Activated naive CD4-positive, alpha-beta T cell treated with Interleukin-2 at 50 U/mL for 16 hours (primary cell): ENCODE measurements at regions not wholly inside any gene's neighbourhood (a gene's known extent, or its start where the extent isn't known, plus 50 kb on each side); places are given as distances from the start of the nearest gene placed in this dataset.
"Not testable (repeated sequence)": the region's sequence is repeated elsewhere in the genome, so short reads cannot be mapped to it uniquely, and the experiment has no call there.

ENCODE experiments used
- DNase-seq: peaks from one replicate; pipeline ENCODE4 v3.0.0-alpha.2; 2020

DNA sequence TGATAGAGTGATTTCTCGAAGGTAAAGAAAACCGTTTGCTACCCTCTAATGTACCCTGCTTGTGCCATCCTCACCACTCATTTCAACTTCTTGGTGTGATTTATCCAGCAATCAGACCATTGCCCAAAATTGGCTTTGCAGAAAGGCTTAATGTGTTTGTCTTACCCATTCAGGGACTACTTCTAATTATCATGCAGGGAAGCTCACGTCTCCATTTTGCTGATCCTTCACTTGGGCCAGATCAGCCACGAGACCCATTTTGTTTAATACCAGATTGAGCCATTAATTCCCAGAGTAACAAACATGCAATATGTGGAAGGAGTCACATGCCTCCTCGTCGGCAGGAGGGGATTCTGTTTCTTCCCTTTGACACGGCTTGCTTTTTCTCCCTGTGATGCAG is 51.1 kb upstream of the CRY1 start:
- no peak for DNase-seq

- no peak for DNase-seq
These were observed 51.6 kb upstream of the CRY1 start for GRCh38 chr12:107144990-107145389.

DNA sequence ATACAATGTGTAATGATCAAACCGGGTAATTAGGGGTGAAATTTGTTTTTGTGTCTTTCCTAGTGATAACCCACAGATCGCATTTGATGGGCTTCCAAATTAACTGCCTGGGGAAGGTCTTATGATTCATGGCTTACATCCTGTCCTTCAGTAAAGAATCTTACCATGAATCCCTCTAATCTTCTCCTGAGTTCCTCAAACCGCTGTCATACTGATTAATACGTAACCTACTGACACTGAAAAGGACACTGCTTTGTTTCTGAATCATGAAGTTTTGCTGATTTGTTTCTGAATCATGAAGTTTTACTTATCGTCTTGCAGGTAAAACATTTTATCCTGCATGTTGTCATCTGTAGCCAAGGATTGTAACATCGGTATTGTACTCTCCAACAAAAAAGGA is 52.0 kb upstream of the CRY1 start:
- no peak for DNase-seq

GRCh38 chr12:107148107-107148506 is 54.8 kb upstream of the CRY1 start:
- DNase-seq = no peak

DNA sequence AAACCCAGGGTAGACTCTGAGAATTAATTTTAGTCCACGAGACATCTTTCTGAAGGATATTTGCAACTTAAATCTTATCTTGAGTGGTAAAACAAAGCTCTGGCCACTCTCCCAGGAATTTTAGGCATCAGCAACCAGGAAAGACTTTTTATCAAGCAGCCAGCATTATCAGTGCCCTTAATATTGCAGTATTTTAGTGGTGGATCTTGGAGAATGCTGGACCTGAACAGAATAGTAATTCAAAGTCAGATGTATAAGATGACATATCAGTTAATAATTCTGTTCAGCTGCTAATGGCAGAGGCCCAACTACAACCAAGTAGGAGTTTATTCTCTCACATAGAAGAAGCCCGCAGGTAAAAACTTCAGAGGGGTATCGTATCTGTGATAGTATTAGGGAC is 59.0 kb upstream of the CRY1 start:
- DNase-seq = no peak

DNA sequence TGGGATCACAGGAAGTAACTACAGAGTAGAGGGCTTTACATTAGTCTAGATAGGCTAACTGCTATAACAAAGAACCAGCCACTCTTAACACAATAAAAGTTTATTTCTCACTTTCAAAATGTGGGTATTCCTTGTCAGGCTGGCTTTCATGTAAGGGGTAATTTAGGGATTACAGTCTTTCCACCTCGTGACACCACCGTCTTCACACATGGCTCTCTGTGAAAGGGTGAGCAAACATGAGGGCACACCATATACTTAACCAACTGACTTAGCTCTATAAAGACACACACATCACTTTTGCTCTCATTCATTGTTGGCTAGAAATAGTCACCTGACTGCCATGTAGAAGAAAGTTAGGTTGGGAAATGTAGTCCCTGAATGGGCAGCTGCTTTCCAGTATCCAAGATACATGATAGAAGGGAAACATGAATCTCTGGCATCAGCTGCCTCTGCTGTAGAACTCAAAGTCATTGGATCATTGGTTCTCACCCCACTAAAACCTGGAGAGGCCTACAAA is 66.1 kb upstream of the CRY1 start:
- no peak for DNase-seq

- no peak for DNase-seq
These were observed 70.1 kb upstream of the CRY1 start for GRCh38 chr12:107163413-107163812.

DNA sequence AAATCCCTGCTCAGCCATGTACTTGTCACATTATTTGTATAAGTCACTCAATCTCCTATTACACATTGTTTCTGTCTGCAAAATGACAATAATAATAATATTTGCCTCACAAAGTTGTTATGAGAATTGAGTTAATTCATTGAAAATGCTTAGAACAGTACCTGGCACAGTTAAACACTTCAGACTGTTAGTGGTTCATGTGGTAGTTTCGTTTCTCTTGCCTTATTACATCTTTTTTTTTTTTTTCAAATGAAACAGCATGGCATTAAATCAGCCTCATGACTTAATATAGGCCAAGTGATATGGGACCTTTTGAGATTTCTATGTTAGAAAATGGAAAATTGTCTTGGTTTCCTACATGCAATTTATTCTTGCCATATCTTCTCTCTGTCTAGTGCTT is 71.0 kb upstream of the CRY1 start:
- DNase-seq = no peak

GRCh38 chr12:107165581-107165980 is 72.2 kb upstream of the CRY1 start:
- DNase-seq = no peak

- no peak for DNase-seq
These were observed 74.4 kb upstream of the CRY1 start for GRCh38 chr12:107167756-107168155.

GRCh38 chr12:107169200-107169599 is 75.9 kb upstream of the CRY1 start:
- DNase-seq = no peak

DNA sequence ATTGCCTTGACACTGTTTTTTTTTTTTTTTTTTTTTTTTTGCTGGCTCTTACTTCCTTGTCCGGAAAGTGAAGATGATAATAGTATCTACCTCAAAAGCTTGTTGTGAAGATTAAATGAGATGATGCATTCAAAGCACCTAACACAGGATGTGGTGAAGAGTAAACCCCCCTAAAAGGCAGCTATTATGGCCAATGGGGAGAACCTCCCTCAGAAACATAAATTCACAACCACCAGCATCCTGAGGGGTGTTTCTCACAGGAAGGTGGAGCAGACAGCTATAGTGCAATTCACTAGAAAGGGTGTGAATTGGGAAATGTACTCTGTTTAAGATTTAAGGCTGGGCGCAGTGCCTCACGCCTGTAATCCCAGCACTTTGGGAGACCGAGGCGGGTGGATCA is 85.4 kb upstream of the CRY1 start:
- no peak for DNase-seq

- DNase-seq = no peak
These were observed 86.5 kb upstream of the CRY1 start for GRCh38 chr12:107179871-107180270.

DNA sequence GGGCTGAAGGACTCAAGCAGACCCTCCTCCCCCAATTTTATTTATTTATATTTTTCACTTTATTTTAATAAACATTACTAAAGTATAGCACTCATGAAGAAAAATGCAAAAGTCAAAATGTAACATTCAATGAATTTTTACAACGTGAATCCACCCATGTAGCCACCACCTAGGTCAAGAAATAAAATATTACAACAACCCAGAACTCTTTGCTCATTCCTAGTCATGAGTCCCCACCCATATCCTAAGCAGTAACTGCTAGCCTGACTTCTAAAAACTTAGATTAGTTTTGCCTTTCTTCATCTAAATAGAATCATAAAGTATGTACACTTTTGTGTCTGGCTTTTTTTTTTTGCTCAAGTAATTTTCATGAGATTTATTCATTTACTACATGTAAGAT is 86.9 kb upstream of the CRY1 start:
- DNase-seq = no peak

DNA sequence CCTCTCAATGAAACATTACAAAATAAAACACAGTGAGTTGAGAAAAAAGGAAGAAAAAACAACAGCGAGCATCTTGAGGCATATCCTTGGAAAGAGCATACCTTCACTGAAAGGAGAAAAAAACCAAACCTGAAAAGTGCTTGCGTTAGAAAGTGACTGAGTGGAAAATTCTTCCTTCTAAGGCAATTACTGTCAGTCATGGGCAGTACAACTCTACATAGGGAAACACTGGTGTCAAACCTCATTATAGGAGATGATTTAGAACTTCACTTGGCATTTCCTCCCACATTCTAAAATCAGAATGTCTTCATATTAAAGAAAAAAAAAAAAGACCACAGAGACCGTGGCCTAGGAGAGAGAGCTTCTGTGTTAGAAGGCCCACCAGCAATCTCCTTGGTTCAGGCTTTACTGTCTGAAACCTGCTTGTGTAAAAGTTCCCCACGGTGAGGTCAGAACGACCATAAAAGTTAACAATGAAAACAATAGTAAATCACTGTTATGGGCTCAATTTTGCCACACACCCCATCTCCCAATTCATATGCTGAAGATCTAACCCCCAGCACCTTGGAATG is 91.1 kb upstream of the CRY1 start:
- no peak for DNase-seq

DNA sequence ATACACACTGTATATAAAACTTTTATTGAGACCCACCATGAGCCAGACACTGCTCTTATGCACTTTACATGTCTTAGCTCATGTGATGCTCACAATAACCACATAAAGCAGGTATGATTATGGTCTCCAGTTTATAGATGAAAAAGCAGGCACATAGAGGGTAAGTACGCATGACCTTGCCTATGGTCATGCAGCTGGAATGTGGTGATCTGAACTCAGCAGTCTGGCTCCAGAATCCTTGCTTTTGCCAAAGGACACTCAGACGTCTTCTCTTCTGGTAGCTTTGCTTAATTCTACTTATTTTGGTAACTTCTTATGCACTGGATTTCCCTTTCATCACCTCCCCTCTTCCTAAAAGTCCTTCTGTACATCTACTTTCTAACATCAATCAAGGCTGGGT is 103.3 kb upstream of the CRY1 start:
- no peak for DNase-seq

DNA sequence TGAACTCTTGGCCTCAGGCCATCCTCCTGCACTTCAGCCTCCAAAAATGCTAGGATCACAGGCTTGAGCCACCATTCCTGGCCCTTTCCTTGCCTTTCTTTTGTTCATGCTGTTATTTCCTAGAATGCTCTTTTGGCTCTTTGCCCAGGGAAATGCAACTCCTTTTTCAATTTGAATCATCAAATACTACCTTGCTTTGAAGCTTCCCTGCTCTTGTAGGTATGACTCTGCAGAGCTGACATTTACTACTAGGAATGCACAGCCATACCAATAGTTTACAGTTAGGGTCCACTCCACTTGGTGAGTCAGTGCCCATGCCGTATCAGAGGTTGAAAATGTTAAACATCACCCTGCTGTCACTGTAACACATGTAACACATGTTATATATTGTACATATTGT is 107.0 kb upstream of the CRY1 start:
- DNase-seq = no peak

- DNase-seq = no peak
These were observed 114.7 kb upstream of the CRY1 start for GRCh38 chr12:107207931-107208525.

GRCh38 chr12:107209700-107210099 is 116.4 kb upstream of the CRY1 start:
- DNase-seq = not testable (repeated sequence)

GRCh38 chr12:107214373-107214773 is 121.0 kb upstream of the CRY1 start:
- DNase-seq = not testable (repeated sequence)

- DNase-seq = not testable (repeated sequence)
These were observed 123.1 kb upstream of the CRY1 start for GRCh38 chr12:107216411-107216810.

- DNase-seq = no peak
These were observed 126.0 kb upstream of the CRY1 start for GRCh38 chr12:107219301-107219700.

DNA sequence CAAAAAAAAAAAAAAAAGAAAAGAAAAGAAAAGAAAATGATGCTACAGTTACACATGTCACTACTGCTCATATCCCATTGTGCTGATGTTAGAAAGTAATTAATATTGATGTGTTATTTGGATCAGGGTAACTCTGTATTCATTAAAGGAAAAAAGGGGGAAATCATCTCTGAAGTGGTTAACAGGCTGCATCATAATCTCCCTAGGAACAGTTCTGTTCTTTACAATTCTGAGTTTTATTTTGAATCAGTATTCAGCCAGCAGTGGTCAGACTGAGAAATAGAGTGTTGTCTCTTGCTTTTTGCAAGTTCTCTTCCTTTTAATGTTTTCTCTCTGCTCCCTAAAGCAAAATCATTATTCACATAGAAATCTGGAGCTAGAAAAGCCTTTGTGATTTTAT is 128.6 kb upstream of the CRY1 start:
- no peak for DNase-seq

DNA sequence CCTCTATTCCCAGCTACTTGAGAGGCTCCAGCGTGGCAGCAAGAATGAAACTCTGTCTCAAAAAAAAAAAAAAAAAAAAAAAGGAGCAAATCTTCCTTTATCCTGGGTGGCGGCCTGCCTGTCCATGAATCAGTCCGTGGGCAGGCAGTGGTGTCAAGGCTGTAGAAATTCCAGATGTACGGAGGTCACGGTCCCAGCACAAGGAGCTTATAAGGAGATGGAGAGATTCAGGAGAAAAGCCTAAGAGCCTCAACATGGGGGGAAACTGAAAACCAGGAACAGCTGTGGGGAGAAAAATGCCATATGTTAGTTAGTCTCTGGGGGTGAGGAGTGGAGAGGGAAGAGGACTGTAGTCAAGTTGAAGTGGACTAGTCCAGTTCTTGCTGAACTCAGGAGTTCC is 130.5 kb upstream of the CRY1 start:
- no peak for DNase-seq

DNA sequence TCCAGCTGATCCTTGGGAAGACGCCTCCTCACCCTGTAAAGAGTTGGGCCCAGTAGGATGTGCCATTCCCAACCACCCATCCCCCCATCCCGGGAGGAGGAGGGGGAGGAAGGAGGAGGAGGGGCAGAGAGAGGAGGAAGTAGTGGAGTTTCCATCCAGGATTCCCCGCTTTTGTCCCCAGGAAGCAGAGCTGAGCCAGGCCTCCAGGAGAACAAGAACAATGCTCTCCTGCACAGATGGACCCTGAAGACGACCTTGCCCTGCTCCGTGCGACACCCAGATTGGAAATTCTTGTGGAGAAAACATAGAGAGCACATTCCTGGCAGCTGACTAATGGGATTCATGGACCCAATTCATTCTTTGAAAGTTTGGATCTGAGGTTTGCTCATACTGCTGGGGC is 132.3 kb upstream of the CRY1 start:
- no peak for DNase-seq
